Transverse colon (tissue), 4 donors: ENCODE measurements at regions not wholly inside any gene's neighbourhood (a gene's known extent, or its start where the extent isn't known, plus 50 kb on each side); places are given as distances from the start of the nearest gene placed in this dataset.

Source experiments
- DNase-seq: peaks from one replicate; pipeline ENCODE4 v3.0.0-alpha.2; 2019
- H3K27ac ChIP-seq, 4 donors: fragments of 200-600 bp; sonication (generic); 2 replicates each; pipeline ENCODE4 v1.5.1; 2016 to 2018; ENCODE audit warnings: inconsistent platforms in 4 of 4
- H3K27me3 ChIP-seq: fragments of 200-600 bp; sonication (generic); 2 replicates; pipeline ENCODE4 v1.5.1; 2017; ENCODE audit warnings: inconsistent platforms
- H3K36me3 ChIP-seq, 4 donors: fragments of 200-600 bp; sonication (generic); 2 replicates each; pipeline ENCODE4 v1.5.1; 2017 to 2019; ENCODE audit warnings: inconsistent platforms in 4 of 4
- H3K4me1 ChIP-seq, 4 donors: fragments of 200-600 bp; sonication (generic); 2 replicates each; pipeline ENCODE4 v1.5.1; 2017 to 2020; ENCODE audit warnings: inconsistent platforms in 4 of 4
- H3K4me3 ChIP-seq, 4 donors: fragments of 200-600 bp; sonication (generic); 1 replicate in 1 of 4; 2 replicates in 3 of 4; pipeline versions ENCODE4 v1.5.1 to v1.6.1; 2017 to 2019; ENCODE audit warnings: inconsistent platforms in 4 of 4
- H3K9me3 ChIP-seq, 2 donors: fragments of 200-600 bp; sonication (generic); 2 replicates each; pipeline ENCODE4 v1.5.1; 2017 to 2019; ENCODE audit warnings: inconsistent platforms in 2 of 2
- EP300 ChIP-seq: sonication (generic); formaldehyde crosslinking; IDR thresholded peaks from one replicate; pipeline ENCODE4 v1.6.1; 2017; ENCODE audit warnings: antibody characterized with exemption, low read depth
- POLR2A ChIP-seq: fragments of 450-650 bp; IDR thresholded peaks from one replicate; pipeline ENCODE4 v1.6.1; 2016; ENCODE audit warnings: antibody characterized with exemption, mild to moderate bottlenecking, moderate library complexity
- POLR2AphosphoS5 ChIP-seq, 3 donors: sonication (generic); formaldehyde crosslinking; IDR thresholded peaks; one replicate each; pipeline ENCODE4 v1.6.1; 2016; ENCODE audit warnings: antibody characterized with exemption in 3 of 3
- WGBS, 2 donors: methylation state at CpG; one replicate each; pipeline ENCODE4 v1.1.5; 2018; ENCODE audit warnings: low coverage in 1 of 2; 5-methylcytosine and 5-hydroxymethylcytosine counted together
- in situ Hi-C, 4 donors: fragments of 200-750 bp; cut with MboI; loops; one replicate each; pipeline versions ENCODE4 v1.15.0 to v1.15.1; 2017; ENCODE audit warnings: low sequenced_read_pairs in 3 of 4, low pct_ligation_motif_present in 1 of 4, low pct_unique_long_range_greater_than_20kb in 1 of 4
- intact Hi-C: fragments of 100-400 bp; cut with DNase I; formaldehyde crosslinking; loops from one replicate; pipeline ENCODE4 v1.15.1; 2023; ENCODE audit warnings: low total_unique reads
- TF ChIP-seq, protein P1 (sequence below), 5 experiments: fragments of 200-600 bp in 3 of 5; fragments of 450-650 bp in 2 of 5; sonication (generic) in 3 of 5; IDR thresholded peaks; 1 replicate in 2 of 5; 2 replicates in 3 of 5; pipeline ENCODE4 v1.5.1; 2016 to 2017; ENCODE audit warnings: antibody characterized with exemption in 5 of 5, inconsistent platforms in 3 of 5, mild to moderate bottlenecking in 2 of 5, moderate library complexity in 1 of 5

DNA sequence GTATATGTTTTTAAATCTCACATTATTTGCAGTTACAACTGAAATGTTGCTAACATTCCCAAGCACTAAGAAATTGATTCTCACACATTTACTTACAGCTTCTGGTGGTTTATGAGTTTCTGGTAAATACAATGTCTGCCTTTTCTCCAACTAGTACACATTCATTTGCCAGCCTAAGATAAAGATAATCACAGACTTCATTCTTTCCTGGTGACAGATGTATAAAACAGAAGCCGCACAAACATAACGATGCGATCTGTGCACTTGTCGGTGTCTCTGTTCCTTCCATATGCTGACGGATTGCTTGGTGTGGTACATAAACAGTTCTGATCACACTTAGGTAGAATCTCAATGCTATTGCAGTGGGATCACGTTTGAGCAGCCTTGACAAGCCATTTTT, 100.4 kb upstream of the DDX18 start:
- in situ Hi-C loops, result no loop called here
- 61 to 65% methylated on average over 4 to 6 of the region's 6 CpGs for WGBS, 2 donors
- Histone ChIP-seq H3K36me3 (no peaks in the 10 kb centered on the region), H3K4me1 (no peaks in the 10 kb centered on the region), H3K27ac (no peak overlapping the region), H3K4me3 (no peak overlapping the region), H3K27me3 (no peaks in the 10 kb centered on the region), H3K9me3 (no peaks in the 10 kb centered on the region)
- DNase-seq, result no peak
- intact Hi-C loops, result no loop called here
- TF ChIP-seq POLR2AphosphoS5 (IDR thresholded peaks at IDR 0.05) (no peak), POLR2A (no peak)

DNA sequence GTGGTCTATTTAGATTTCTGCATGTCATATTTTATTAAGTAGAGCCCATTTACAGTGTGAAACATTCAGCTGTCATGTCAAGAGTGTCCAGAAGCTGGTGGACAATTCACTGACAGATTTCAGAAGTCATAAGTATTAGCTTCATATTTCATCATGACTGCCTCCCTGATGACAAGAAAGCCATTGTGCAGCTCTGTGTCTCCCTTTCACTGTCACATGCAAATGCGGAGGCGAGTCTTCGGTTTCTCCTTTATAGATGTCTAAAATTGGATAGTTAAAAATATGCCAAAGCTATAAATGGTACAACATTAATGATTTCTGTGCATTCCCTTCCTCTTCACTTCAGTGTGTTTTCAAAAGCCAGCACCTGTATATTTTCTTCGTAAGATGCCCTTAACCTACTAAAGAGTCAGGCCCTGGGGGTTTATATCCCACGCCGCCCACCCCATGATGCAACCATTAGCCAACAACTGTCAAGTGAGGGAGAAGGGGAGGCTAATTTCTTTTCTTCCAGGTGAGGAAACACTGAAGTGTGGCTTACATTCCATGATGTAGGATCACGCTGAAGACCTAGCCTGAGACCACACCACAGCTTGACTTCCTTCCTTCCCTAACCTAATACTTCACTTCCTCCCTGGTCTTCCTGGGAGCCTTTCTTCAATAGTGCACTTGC, 99.6 kb upstream of the DDX18 start:
- TF ChIP-seq, protein P1, sequence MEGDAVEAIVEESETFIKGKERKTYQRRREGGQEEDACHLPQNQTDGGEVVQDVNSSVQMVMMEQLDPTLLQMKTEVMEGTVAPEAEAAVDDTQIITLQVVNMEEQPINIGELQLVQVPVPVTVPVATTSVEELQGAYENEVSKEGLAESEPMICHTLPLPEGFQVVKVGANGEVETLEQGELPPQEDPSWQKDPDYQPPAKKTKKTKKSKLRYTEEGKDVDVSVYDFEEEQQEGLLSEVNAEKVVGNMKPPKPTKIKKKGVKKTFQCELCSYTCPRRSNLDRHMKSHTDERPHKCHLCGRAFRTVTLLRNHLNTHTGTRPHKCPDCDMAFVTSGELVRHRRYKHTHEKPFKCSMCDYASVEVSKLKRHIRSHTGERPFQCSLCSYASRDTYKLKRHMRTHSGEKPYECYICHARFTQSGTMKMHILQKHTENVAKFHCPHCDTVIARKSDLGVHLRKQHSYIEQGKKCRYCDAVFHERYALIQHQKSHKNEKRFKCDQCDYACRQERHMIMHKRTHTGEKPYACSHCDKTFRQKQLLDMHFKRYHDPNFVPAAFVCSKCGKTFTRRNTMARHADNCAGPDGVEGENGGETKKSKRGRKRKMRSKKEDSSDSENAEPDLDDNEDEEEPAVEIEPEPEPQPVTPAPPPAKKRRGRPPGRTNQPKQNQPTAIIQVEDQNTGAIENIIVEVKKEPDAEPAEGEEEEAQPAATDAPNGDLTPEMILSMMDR (IDR thresholded peaks at IDR 0.05), result no peak
- TF ChIP-seq POLR2A (no peak), POLR2AphosphoS5 (IDR thresholded peaks at IDR 0.05) (no peak), EP300 (no peak)
- no peak for DNase-seq
- Histone ChIP-seq H3K4me3 (no peak overlapping the region), H3K27me3 (no peaks in the 10 kb centered on the region), H3K4me1 (no peaks in the 10 kb centered on the region), H3K9me3 (no peaks in the 10 kb centered on the region), H3K27ac (no peak overlapping the region), H3K36me3 (no peaks in the 10 kb centered on the region)
- WGBS, 2 donors, result 77 to 94% methylated on average over 5 to 7 of the region's 7 CpGs
- in situ Hi-C loops, result no loop called here
- intact Hi-C loops, result no loop called here

DNA sequence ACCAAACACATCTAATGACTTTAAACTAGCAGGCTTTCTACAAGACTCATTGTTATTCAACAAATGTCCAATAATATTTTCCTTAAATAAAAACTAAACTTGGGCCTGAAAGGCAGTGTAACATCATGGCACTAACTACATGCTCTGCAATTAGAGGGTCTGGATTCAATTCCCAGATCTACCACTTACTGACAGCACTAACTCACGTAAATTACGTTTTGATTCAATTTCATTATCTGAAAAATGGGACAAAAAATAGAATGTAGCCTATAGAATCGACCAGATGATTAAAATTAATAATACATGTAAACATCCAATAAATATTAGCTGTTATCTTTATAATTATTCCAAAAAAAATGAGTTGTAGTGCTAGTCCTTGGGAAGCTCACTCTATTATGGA, 98.0 kb upstream of the DDX18 start:
- Histone ChIP-seq H3K36me3 (no peaks in the 10 kb centered on the region), H3K4me3 (no peak overlapping the region), H3K9me3 (no peaks in the 10 kb centered on the region), H3K27ac (no peak overlapping the region), H3K4me1 (no peaks in the 10 kb centered on the region), H3K27me3 (no peaks in the 10 kb centered on the region)
- 73 to 77% methylated on average over 3 of the region's 3 CpGs for WGBS, 2 donors
- in situ Hi-C loops, result no loop called here
- intact Hi-C loops, result no loop called here
- no peak for DNase-seq
- TF ChIP-seq POLR2AphosphoS5 (IDR thresholded peaks at IDR 0.05) (no peak), POLR2A (no peak), EP300 (no peak)
- TF ChIP-seq, protein P1 (IDR thresholded peaks at IDR 0.05), result no peak

DNA sequence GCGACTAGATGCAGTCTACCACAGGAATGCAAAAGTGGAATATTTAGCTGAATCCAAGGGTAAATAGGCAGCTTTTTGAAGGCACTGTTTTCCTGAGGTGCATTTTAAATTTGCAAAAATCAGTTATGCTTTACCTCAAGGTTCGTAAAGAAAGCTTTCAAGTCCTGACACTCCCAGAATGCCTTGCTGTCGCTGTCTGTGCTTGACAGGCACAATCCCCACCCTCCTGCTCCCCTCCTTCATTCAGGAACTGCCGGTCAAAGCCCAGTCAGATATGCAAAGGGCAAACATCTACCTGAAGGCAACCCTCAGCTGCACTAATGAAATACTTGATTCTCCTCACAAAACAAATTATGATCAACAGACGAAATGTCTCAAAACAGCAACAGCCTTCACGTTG, 97.4 kb upstream of the DDX18 start:
- Histone ChIP-seq H3K27me3 (no peaks in the 10 kb centered on the region), H3K9me3 (no peaks in the 10 kb centered on the region), H3K27ac (no peak overlapping the region), H3K4me1 (no peaks in the 10 kb centered on the region), H3K4me3 (no peak overlapping the region), H3K36me3 (no peaks in the 10 kb centered on the region)
- TF ChIP-seq POLR2AphosphoS5 (IDR thresholded peaks at IDR 0.05) (no peak), POLR2A (no peak)
- TF ChIP-seq, protein P1 (IDR thresholded peaks at IDR 0.05), result no peak
- DNase-seq, result no peak
- whole genome bisulfite sequencing, 2 donors, result 49 to 50% methylated on average over 4 to 6 of the region's 6 CpGs
- intact Hi-C loops, result no loop called here
- in situ Hi-C loops, result no loop called here

DNA sequence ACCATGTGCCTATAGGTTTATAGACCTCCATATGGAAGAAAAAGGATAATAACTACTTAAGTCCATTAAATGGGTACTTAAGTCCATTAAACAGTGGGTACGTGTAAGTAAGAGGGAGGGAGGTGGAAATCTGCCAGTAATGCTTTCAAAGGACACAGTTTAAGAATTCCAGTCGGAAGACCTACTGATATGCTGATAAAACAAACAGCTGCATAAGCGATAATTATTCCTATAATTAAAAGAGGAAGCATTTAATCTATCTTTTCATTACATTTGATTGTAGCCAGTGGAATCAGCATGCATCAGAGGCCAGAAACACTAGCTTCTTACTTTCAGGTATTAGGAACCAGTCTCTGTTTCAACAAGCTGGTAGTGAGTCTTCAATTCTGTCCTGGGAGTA, 96.4 kb upstream of the DDX18 start:
- in situ Hi-C loops (no loop called here), intact Hi-C loops (no loop called here)
- no peaks in the 10 kb centered on the region for H3K27me3 ChIP-seq
- no peak for DNase-seq
- H3K4me3 ChIP-seq, result no peak overlapping the region
- no peaks in the 10 kb centered on the region for H3K9me3 ChIP-seq
- no peak overlapping the region for H3K27ac ChIP-seq
- no peaks in the 10 kb centered on the region for H3K4me1 ChIP-seq
- no peaks in the 10 kb centered on the region for H3K36me3 ChIP-seq
- TF ChIP-seq, protein P1 (IDR thresholded peaks at IDR 0.05), result no peak
- TF ChIP-seq POLR2A (no peak), POLR2AphosphoS5 (IDR thresholded peaks at IDR 0.05) (no peak), EP300 (no peak)
- WGBS, 2 donors, result 59 to 63% methylated on average over 3 of the region's 3 CpGs
